HEK293 (cell line): ENCODE measurements at regions not wholly inside any gene's neighbourhood (a gene's known extent, or its start where the extent isn't known, plus 50 kb on each side); places are given as distances from the start of the nearest gene placed in this dataset.

ENCODE experiments used
- CTCF ChIP-seq: fragments of 450-650 bp; formaldehyde crosslinking; IDR thresholded peaks from 2 replicates; pipeline ENCODE4 v1.5.1; 2016; ENCODE audit warnings: missing biosample characterization, missing genetic modification characterization
- ZNF114 ChIP-seq: fragments of 450-650 bp; formaldehyde crosslinking; IDR thresholded peaks from 2 replicates; pipeline ENCODE4 v1.5.0; 2017; ENCODE audit warnings: missing biosample characterization, missing genetic modification characterization
- ZNF16 ChIP-seq: fragments of 450-650 bp; formaldehyde crosslinking; IDR thresholded peaks from 2 replicates; pipeline ENCODE4 v1.5.1; 2016; ENCODE audit warnings: low read depth, missing biosample characterization, missing genetic modification characterization
- ZNF837 ChIP-seq: fragments of 450-650 bp; formaldehyde crosslinking; IDR thresholded peaks from 2 replicates; pipeline ENCODE4 v1.5.1; 2016; ENCODE audit warnings: missing biosample characterization, missing genetic modification characterization
- ZSCAN5A ChIP-seq: fragments of 450-650 bp; formaldehyde crosslinking; IDR thresholded peaks from 2 replicates; pipeline ENCODE4 v1.5.1; 2016; ENCODE audit warnings: missing biosample characterization, missing genetic modification characterization

- TF ChIP-seq ZNF837 (tag by site-specific recombination) (no peak), ZNF114 (no peak), CTCF (tag by site-specific recombination) (no peak), ZSCAN5A (tag by site-specific recombination) (no peak), ZNF16 (tag by site-specific recombination) (no peak)
Observed at GRCh38 chr2:6526093-6526824, 339.4 kb downstream of the CMPK2 start.
